GM12878 (cell line): ENCODE measurements at regions not wholly inside any gene's neighbourhood (a gene's known extent, or its start where the extent isn't known, plus 50 kb on each side); places are given as distances from the start of the nearest gene placed in this dataset.

Experiments
- ATAC-seq: fragments of 200-7000 bp; cut with Tn5 transposase; 3 replicates; pipeline ENCODE4 v1.9.1; 2020; ENCODE audit warnings: mild to moderate bottlenecking, moderate library complexity
- BruUV-seq: library from RNA; stranded (reverse); fragments of 400-500 nt; replicated peaks from 2 replicates; lab custom pipeline; 2021; lab: Mats Ljungman, UMichigan
- CTCF ChIA-PET: fragments of 300-600 bp; sonication (Branson Sonifier 250); formaldehyde crosslinking; extraction: SDS; loops from one replicate; lab custom pipeline; 2021; ENCODE audit warnings: inconsistent platforms; lab: Yijun Ruan, JAX
- POLR2A ChIA-PET: fragments of 350-600 bp; formaldehyde crosslinking; extraction: SDS; loops from one replicate; lab custom pipeline; 2021; ENCODE audit warnings: inconsistent platforms; lab: Charles Lee
- RAD21 ChIA-PET: fragments of 300-600 bp; sonication (Branson Sonifier 250); formaldehyde crosslinking; loops from one replicate; lab custom pipeline; 2023; ENCODE audit warnings: antibody characterized with exemption; ENCODE audit not compliant: unreplicated experiment; lab: Charles Lee
- SMC1A ChIA-PET: fragments of 300-600 bp; sonication (Branson Sonifier 250); formaldehyde crosslinking; loops from one replicate; lab custom pipeline; 2023; ENCODE audit not compliant: unreplicated experiment, uncharacterized antibody; lab: Charles Lee
- DNase-seq: peaks from one replicate; pipeline ENCODE4 v3.0.0-alpha.2; 2011; ENCODE audit warnings: low read depth, low spot score
- FAIRE-seq: peaks from 3 replicates; lab custom pipeline; 2011; peaks lifted over from hg19 to GRCh38; lab: Jason Lieb, UNC
- H2AFZ ChIP-seq: 2 replicates; pipeline ENCODE4 v1.6.0; 2011; ENCODE audit warnings: low read depth, low read length, control low read depth; ENCODE audit not compliant: control insufficient read depth
- H3K27ac ChIP-seq: 2 replicates; pipeline ENCODE4 v1.5.1; 2011; ENCODE audit warnings: control low read depth; ENCODE audit not compliant: control insufficient read depth, insufficient read depth
- H3K27me3 ChIP-seq, 2 experiments: replicated peaks in 1 of 2; 2 replicates each; pipeline versions ENCODE4 v1.6.0 to v1.6.1; 2011; ENCODE audit warnings: low read length in 1 of 2; ENCODE audit not compliant: control insufficient read depth in 2 of 2, insufficient read depth in 2 of 2
- H3K36me3 ChIP-seq, 2 experiments: 2 replicates each; pipeline ENCODE4 v1.5.1; 2011; ENCODE audit warnings: low read length in 1 of 2; ENCODE audit not compliant: control insufficient read depth in 2 of 2, insufficient read depth in 2 of 2
- H3K4me1 ChIP-seq: 2 replicates; pipeline ENCODE4 v1.6.1; 2011; ENCODE audit warnings: mild to moderate bottlenecking, low read length, moderate library complexity, mixed read lengths; ENCODE audit not compliant: control insufficient read depth, insufficient read depth
- H3K4me2 ChIP-seq: 2 replicates; pipeline ENCODE4 v1.6.0; 2011; ENCODE audit warnings: control low read depth; ENCODE audit not compliant: control insufficient read depth, insufficient read depth
- H3K4me3 ChIP-seq: fragments of 200-600 bp; sonication (generic); 2 replicates; pipeline ENCODE4 v1.5.1; 2016
- H3K79me2 ChIP-seq: 2 replicates; pipeline ENCODE4 v1.6.0; 2011; ENCODE audit warnings: low read length; ENCODE audit not compliant: control insufficient read depth, insufficient read depth
- H3K9ac ChIP-seq: 2 replicates; pipeline ENCODE4 v1.8.0; 2011; ENCODE audit warnings: low read length, control low read depth, mixed read lengths; ENCODE audit not compliant: control insufficient read depth, insufficient read depth
- H3K9me3 ChIP-seq: replicated peaks from 3 replicates; pipeline ENCODE4 v1.5.1; 2011; ENCODE audit warnings: mild to moderate bottlenecking, low read length; ENCODE audit not compliant: control insufficient read depth, insufficient read depth
- H4K20me1 ChIP-seq: 2 replicates; pipeline ENCODE4 v1.6.0; 2011; ENCODE audit not compliant: control insufficient read depth, insufficient read depth
- EP300 ChIP-seq, 2 experiments: fragments of 150-350 bp in 1 of 2; IDR thresholded peaks; 2 replicates each; pipeline ENCODE4 v1.6.1; 2011 to 2012; ENCODE audit warnings: low read depth in 2 of 2, low read length in 2 of 2, borderline replicate concordance in 1 of 2, improper control_type of control experiment in 1 of 2, inconsistent platforms in 1 of 2; ENCODE audit not compliant: control insufficient read depth in 1 of 2
- LARP7 ChIP-seq: fragments of 450-650 bp; IDR thresholded peaks from 2 replicates; pipeline ENCODE4 v1.6.1; 2017; ENCODE audit warnings: mild to moderate bottlenecking
- POLR2AphosphoS2 ChIP-seq: IDR thresholded peaks from 2 replicates; pipeline ENCODE4 v1.6.1; 2011; ENCODE audit warnings: low read depth, mild to moderate bottlenecking, low read length, improper control_type of control experiment, moderate library complexity
- RUNX3 ChIP-seq: IDR thresholded peaks from 2 replicates; pipeline ENCODE4 v1.6.1; 2012; ENCODE audit warnings: low read length, inconsistent platforms
- SUZ12 ChIP-seq: fragments of 200-600 bp; sonication (generic); IDR thresholded peaks from one replicate; pipeline ENCODE4 v1.6.1; 2018; ENCODE audit warnings: antibody characterized with exemption, mild to moderate bottlenecking; ENCODE audit not compliant: unreplicated experiment
- WGBS: methylation state at CpG from one replicate; pipeline ENCODE4 v1.1.6; 2016; ENCODE audit warnings: low lambda C conversion rate; ENCODE audit not compliant: insufficient replicate concordance, insufficient coverage; ENCODE audit errors: missing lambda C conversion rate; 5-methylcytosine and 5-hydroxymethylcytosine counted together
- in situ Hi-C: fragments of 300-500 bp; cut with MboI; formaldehyde crosslinking; loops from 9 replicates; pipeline ENCODE4 v1.14.3; 2018; ENCODE audit warnings: mixed read lengths
- intact Hi-C: fragments of 100-400 bp; cut with micrococcal nuclease; formaldehyde crosslinking; loops from one replicate; pipeline ENCODE4 v1.14.2; 2022; ENCODE audit not compliant: unreplicated experiment

DNA sequence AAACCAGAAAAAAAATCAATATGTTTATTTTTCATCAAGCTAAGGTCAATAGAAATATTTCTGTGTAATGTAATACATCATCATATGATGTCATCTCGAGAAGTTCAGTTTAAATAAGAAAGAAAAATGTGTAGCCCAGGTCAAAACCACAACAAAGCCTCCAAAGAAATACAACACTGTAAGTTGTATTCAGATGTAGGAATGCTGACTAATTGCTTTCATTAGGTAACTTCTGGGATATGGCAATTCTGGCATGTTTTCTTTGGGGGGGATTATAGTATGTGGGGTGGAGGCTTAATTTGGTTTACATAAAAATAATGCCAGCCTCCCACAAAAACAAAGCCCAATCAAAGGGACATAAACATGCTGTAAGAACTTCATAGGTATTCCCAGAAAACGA lies 881.8 kb upstream of the CITED2 start:
- no peaks in the 10 kb centered on the region for H4K20me1 ChIP-seq
- intact Hi-C loops: no loop called here
- no peak overlapping the region for H3K4me3 ChIP-seq
- in situ Hi-C loops: no loop called here
- SMC1A ChIA-PET: no interaction called here
- H3K4me1 ChIP-seq: no peaks in the 10 kb centered on the region
- H3K9ac ChIP-seq: no peak overlapping the region
- POLR2A ChIA-PET: no interaction called here
- H3K27ac ChIP-seq: no peak overlapping the region
- FAIRE-seq: no peak
- H2AFZ ChIP-seq: no peak overlapping the region
- RAD21 ChIA-PET: interaction anchor here (1.2 kb wide), 1 partner anchor 16 kb away, joined by 4 read pairs; no protein-coding TSS in a partner anchor
- H3K9me3 ChIP-seq: no peaks in the 10 kb centered on the region
- BruUV-seq: no TSS peak
- WGBS: 0% methylated on average over 2 of the region's 2 CpGs
- no peaks in the 10 kb centered on the region for H3K27me3 ChIP-seq
- no peak for DNase-seq
- no peaks in the 10 kb centered on the region for H3K79me2 ChIP-seq
- no peaks in the 10 kb centered on the region for H3K36me3 ChIP-seq
- no peak for ATAC-seq
- TF ChIP-seq RUNX3 (peak; percentile 10; the same call in 1 of the 2 replicates), POLR2AphosphoS2 (no peak), EP300 (IDR thresholded peaks at IDR 0.05; ENCODE audit: borderline replicate concordance in 1 of 2, control insufficient read depth in 1 of 2, low read depth in 2 of 2, low read length in 2 of 2) (no peak)
- no peak overlapping the region for H3K4me2 ChIP-seq
- CTCF ChIA-PET: no interaction called here

GRCh38 chr6:140253096-140253495 lies 878.6 kb upstream of the CITED2 start:
- Histone ChIP-seq H3K9me3 (no peaks in the 10 kb centered on the region), H3K36me3 (no peaks in the 10 kb centered on the region), H3K4me2 (no peak overlapping the region), H3K9ac (no peak overlapping the region), H3K27me3 (no peaks in the 10 kb centered on the region), H3K4me3 (no peak overlapping the region), H2AFZ (no peak overlapping the region), H3K79me2 (no peaks in the 10 kb centered on the region), H3K4me1 (no peaks in the 10 kb centered on the region), H4K20me1 (no peaks in the 10 kb centered on the region), H3K27ac (no peak overlapping the region)
- no peak for FAIRE-seq
- WGBS: 5% methylated on average over 1 of the region's 1 CpG
- in situ Hi-C loops: no loop called here
- DNase-seq: no peak
- ChIA-PET CTCF (no interaction called here), SMC1A (no interaction called here), POLR2A (no interaction called here), RAD21 (no interaction called here)
- TF ChIP-seq SUZ12 (no peak), LARP7 (no peak)
- intact Hi-C loops: no loop called here
- ATAC-seq: no peak
- BruUV-seq: no TSS peak
